Neural progenitor cell (in vitro differentiated cells): ENCODE measurements at regions not wholly inside any gene's neighbourhood (a gene's known extent, or its start where the extent isn't known, plus 50 kb on each side); places are given as distances from the start of the nearest gene placed in this dataset.

Source experiments
- EZH2 ChIP-seq: fragments of 200-600 bp; sonication (generic); IDR thresholded peaks from 2 replicates; pipeline ENCODE4 v1.6.1; 2017; ENCODE audit warnings: antibody characterized with exemption, mild to moderate bottlenecking, moderate library complexity
- TF ChIP-seq, protein P1 (sequence below): fragments of 200-600 bp; sonication (generic); IDR thresholded peaks from 2 replicates; pipeline ENCODE4 v1.5.1; 2017; ENCODE audit warnings: antibody characterized with exemption, mild to moderate bottlenecking

DNA sequence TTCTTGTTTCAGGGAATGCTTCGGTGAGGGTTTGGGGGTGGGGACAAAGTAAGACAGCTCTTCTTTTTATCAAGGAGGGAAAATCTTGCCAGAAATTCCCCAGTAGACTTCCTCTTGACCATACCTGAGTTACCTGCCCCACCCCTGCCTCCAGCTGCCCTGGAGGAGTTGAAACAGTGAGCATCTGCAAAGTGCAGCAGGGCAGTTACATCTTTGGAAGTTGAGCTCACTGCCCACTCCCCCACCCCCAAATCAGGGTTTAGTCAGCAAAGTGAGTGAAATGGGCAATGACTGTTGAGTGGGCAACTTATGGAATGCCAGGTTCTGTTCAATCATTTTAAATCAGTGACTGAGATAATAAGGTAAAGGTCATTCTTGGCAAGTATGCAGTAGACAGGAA lies 98.8 kb downstream of the BANF2 start:
- TF ChIP-seq, protein P1, sequence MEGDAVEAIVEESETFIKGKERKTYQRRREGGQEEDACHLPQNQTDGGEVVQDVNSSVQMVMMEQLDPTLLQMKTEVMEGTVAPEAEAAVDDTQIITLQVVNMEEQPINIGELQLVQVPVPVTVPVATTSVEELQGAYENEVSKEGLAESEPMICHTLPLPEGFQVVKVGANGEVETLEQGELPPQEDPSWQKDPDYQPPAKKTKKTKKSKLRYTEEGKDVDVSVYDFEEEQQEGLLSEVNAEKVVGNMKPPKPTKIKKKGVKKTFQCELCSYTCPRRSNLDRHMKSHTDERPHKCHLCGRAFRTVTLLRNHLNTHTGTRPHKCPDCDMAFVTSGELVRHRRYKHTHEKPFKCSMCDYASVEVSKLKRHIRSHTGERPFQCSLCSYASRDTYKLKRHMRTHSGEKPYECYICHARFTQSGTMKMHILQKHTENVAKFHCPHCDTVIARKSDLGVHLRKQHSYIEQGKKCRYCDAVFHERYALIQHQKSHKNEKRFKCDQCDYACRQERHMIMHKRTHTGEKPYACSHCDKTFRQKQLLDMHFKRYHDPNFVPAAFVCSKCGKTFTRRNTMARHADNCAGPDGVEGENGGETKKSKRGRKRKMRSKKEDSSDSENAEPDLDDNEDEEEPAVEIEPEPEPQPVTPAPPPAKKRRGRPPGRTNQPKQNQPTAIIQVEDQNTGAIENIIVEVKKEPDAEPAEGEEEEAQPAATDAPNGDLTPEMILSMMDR, result no peak
- no peak for TF ChIP-seq EZH2
